Pancreas (tissue), 10 donors: ENCODE measurements at regions not wholly inside any gene's neighbourhood (a gene's known extent, or its start where the extent isn't known, plus 50 kb on each side); places are given as distances from the start of the nearest gene placed in this dataset.

ENCODE experiments used
- ATAC-seq, 4 donors: fragments of 200-7000 bp; cut with Tn5 transposase; one replicate each; pipeline versions ENCODE4 v1.8.0 to v1.9.1; 2020; ENCODE audit warnings: mild to moderate bottlenecking in 4 of 4, moderate library complexity in 4 of 4
- DNase-seq, 6 donors: peaks; one replicate each; pipeline ENCODE4 v3.0.0-alpha.2; 2020
- FAIRE-seq: peaks from 2 replicates; lab custom pipeline; 2012; peaks lifted over from hg19 to GRCh38; lab: Jason Lieb, UNC
- H3K27ac ChIP-seq, 4 donors: fragments of 200-600 bp; sonication (generic); 1 replicate in 3 of 4; 2 replicates in 1 of 4; pipeline versions ENCODE4 v1.5.0 to v1.8.0; 2020
- H3K27me3 ChIP-seq, 4 donors: fragments of 200-600 bp; one replicate each; pipeline ENCODE4 v1.8.0; 2021
- H3K36me3 ChIP-seq, 3 donors: fragments of 200-600 bp; sonication (generic) in 1 of 3; one replicate each; pipeline versions ENCODE4 v1.5.0 to v1.8.0; 2020 to 2021
- H3K4me1 ChIP-seq, 3 donors: fragments of 200-600 bp; one replicate each; pipeline ENCODE4 v1.8.0; 2021
- H3K4me3 ChIP-seq, 4 donors: fragments of 200-600 bp; sonication (generic) in 2 of 4; one replicate each; pipeline versions ENCODE4 v1.5.0 to v1.8.0; 2020 to 2021
- H3K9me3 ChIP-seq, 4 donors: fragments of 200-600 bp; one replicate each; pipeline ENCODE4 v1.8.0; 2021
- CTCF ChIP-seq, 4 donors: fragments of 200-600 bp; sonication (generic) in 3 of 4; IDR thresholded peaks; one replicate each; pipeline versions ENCODE4 v1.5.0 to v1.8.0; 2021; ENCODE audit warnings: antibody characterized with exemption in 4 of 4
- WGBS, 2 donors: extraction: QIAGEN DNeasy Blood & Tissue Kit; methylation state at CpG; one replicate each; pipeline ENCODE4 v1.1.7; 2013; 5-methylcytosine and 5-hydroxymethylcytosine counted together
- intact Hi-C, 3 donors: fragments of 100-400 bp; cut with DNase I; formaldehyde crosslinking; loops; one replicate each; pipeline versions ENCODE4 v1.11.1 to v1.14.2; 2022
- donor health status: healthy with polysubstance abuse.
- donor health status: DM: no; HTN: no; CAD: no; lungs with moderate emphysema.
- donor health status: DM: no; HTN: no; CAD: no.
- donor health status: control.
- donor health status: control.
- donor health status: Bipolar disorder and iron deficiency.
- donor health status: DM: yes; HTN: yes; CAD: no.
- donor health status: DM: no; HTN: no; CAD: no.
- donor health status: DM: no; HTN: no; CAD: no.
- donor health status: DM: yes; HTN: yes; CAD: no.

GRCh38 chr3:36600404-36600803 lies 163.9 kb downstream of the DCLK3 start:
- Histone ChIP-seq H3K4me1 (no peaks in the 10 kb centered on the region), H3K4me3 (no peak overlapping the region), H3K27me3 (peaks cover 0 to 3% (median 0%) of the 10 kb centered on the region in 4 donors), H3K27ac (no peak overlapping the region), H3K9me3 (no peaks in the 10 kb centered on the region), H3K36me3 (no peaks in the 10 kb centered on the region)
- FAIRE-seq: no peak
- 51 to 55% methylated on average over 3 of the region's 3 CpGs for WGBS, 2 donors
- intact Hi-C loops: no loop called here
- no peak for DNase-seq
- no peak for TF ChIP-seq CTCF (IDR thresholded peaks at IDR 0.05)
- no peak for ATAC-seq
